Body of pancreas (tissue), 4 donors: ENCODE measurements at regions not wholly inside any gene's neighbourhood (a gene's known extent, or its start where the extent isn't known, plus 50 kb on each side); places are given as distances from the start of the nearest gene placed in this dataset.
"Not testable (repeated sequence)": the region's sequence is repeated elsewhere in the genome, so short reads cannot be mapped to it uniquely, and the experiment has no call there.

Source experiments
- ATAC-seq: fragments of 150-250 bp; one replicate; pipeline ENCODE4 v1.9.1; 2016
- DNase-seq, 4 donors: peaks; one replicate each; pipeline ENCODE4 v3.0.0-alpha.2; 2019
- H3K27ac ChIP-seq, 4 donors: fragments of 200-600 bp; sonication (generic); 1 replicate in 3 of 4; 2 replicates in 1 of 4; pipeline versions ENCODE4 v1.5.1 to v1.6.1; 2016 to 2019; ENCODE audit warnings: mild to moderate bottlenecking in 1 of 4, mixed read lengths in 1 of 4, moderate library complexity in 1 of 4
- H3K27me3 ChIP-seq, 2 donors: fragments of 200-600 bp; sonication (generic); one replicate each; pipeline ENCODE4 v1.6.0; 2016; ENCODE audit warnings: mild to moderate bottlenecking in 1 of 2
- H3K36me3 ChIP-seq, 2 donors: fragments of 200-600 bp; sonication (generic); replicated peaks in 1 of 2; 2 replicates each; pipeline ENCODE4 v1.5.1; 2016; ENCODE audit warnings: low read depth in 2 of 2; ENCODE audit not compliant: insufficient read depth in 1 of 2
- H3K4me1 ChIP-seq: fragments of 200-600 bp; sonication (generic); one replicate; pipeline ENCODE4 v1.6.0; 2016
- H3K4me3 ChIP-seq, 2 donors: fragments of 200-600 bp; sonication (generic); 1 replicate in 1 of 2; 2 replicates in 1 of 2; pipeline ENCODE4 v1.5.1; 2016 to 2019
- H3K9me3 ChIP-seq, 3 donors: fragments of 200-600 bp; sonication (generic); 1 replicate in 2 of 3; 2 replicates in 1 of 3; pipeline ENCODE4 v1.5.1; 2016
- CTCF ChIP-seq, 7 experiments: fragments of 450-650 bp in 4 of 7; fragments of 200-600 bp in 3 of 7; sonication (generic) in 3 of 7; IDR thresholded peaks; one replicate each; pipeline ENCODE4 v1.5.1; 2016 to 2019; ENCODE audit warnings: antibody characterized with exemption in 7 of 7
- POLR2A ChIP-seq, 3 donors: fragments of 450-650 bp; IDR thresholded peaks; one replicate each; pipeline ENCODE4 v1.6.1; 2016; ENCODE audit warnings: antibody characterized with exemption in 3 of 3, mild to moderate bottlenecking in 2 of 3
- WGBS, 2 donors: methylation state at CpG; one replicate each; pipeline ENCODE4 v1.1.5; 2017; 5-methylcytosine and 5-hydroxymethylcytosine counted together
- intact Hi-C: fragments of 100-400 bp; cut with DNase I; formaldehyde crosslinking; loops from one replicate; pipeline ENCODE4 v1.15.1; 2023

GRCh38 chr15:35179739-35180138 is 94.6 kb upstream of the NANOGP8 start:
- TF ChIP-seq CTCF (IDR thresholded peaks at IDR 0.05), result no peak
- TF ChIP-seq POLR2A (IDR thresholded peaks at IDR 0.05), result no peak
- ATAC-seq, result no peak
- Histone ChIP-seq H3K27me3 (no peaks in the 10 kb centered on the region), H3K4me1 (no peaks in the 10 kb centered on the region), H3K9me3 (no peaks in the 10 kb centered on the region), H3K36me3 (no peaks in the 10 kb centered on the region), H3K27ac (no peak overlapping the region), H3K4me3 (no peak overlapping the region)
- no peak for DNase-seq
- intact Hi-C loops, result no loop called here
- WGBS, 2 donors, result 88 to 94% methylated on average over 3 of the region's 3 CpGs

GRCh38 chr15:35178186-35178585 is 93.1 kb upstream of the NANOGP8 start:
- ATAC-seq, DNase-seq, H3K4me3 ChIP-seq, H3K27ac ChIP-seq, intact Hi-C loops, H3K4me1 ChIP-seq, H3K27me3 ChIP-seq, H3K36me3 ChIP-seq, H3K9me3 ChIP-seq: not testable (repeated sequence)
- WGBS, 2 donors, result 94 to 100% methylated on average over 1 of the region's 1 CpG

GRCh38 chr15:35174948-35175347 is 89.9 kb upstream of the NANOGP8 start:
- Histone ChIP-seq H3K4me3 (no peak overlapping the region), H3K36me3 (no peaks in the 10 kb centered on the region), H3K27me3 (no peaks in the 10 kb centered on the region), H3K9me3 (no peaks in the 10 kb centered on the region), H3K27ac (no peak overlapping the region), H3K4me1 (no peaks in the 10 kb centered on the region)
- 46 to 49% methylated on average over 3 of the region's 3 CpGs for WGBS, 2 donors
- TF ChIP-seq POLR2A (IDR thresholded peaks at IDR 0.05) (no peak), CTCF (IDR thresholded peaks at IDR 0.05) (no peak)
- intact Hi-C loops, result no loop called here
- DNase-seq, result no peak
- no peak for ATAC-seq

GRCh38 chr15:35173444-35174118 is 88.5 kb upstream of the NANOGP8 start:
- H3K36me3 ChIP-seq, result no peaks in the 10 kb centered on the region
- WGBS, 2 donors, result 67 to 68% methylated on average over 4 of the region's 4 CpGs
- intact Hi-C loops, result no loop called here
- no peaks in the 10 kb centered on the region for H3K27me3 ChIP-seq
- H3K9me3 ChIP-seq, result no peaks in the 10 kb centered on the region
- no peaks in the 10 kb centered on the region for H3K4me1 ChIP-seq
- DNase-seq (no peak), ATAC-seq (no peak)
- TF ChIP-seq CTCF (IDR thresholded peaks at IDR 0.05) (no peak), POLR2A (IDR thresholded peaks at IDR 0.05) (no peak)
- no peak overlapping the region for H3K27ac ChIP-seq
- H3K4me3 ChIP-seq, result no peak overlapping the region

GRCh38 chr15:35170207-35170606 is 85.1 kb upstream of the NANOGP8 start:
- TF ChIP-seq CTCF (IDR thresholded peaks at IDR 0.05) (no peak), POLR2A (IDR thresholded peaks at IDR 0.05) (no peak)
- ATAC-seq (no peak), DNase-seq (no peak)
- intact Hi-C loops, result no loop called here
- Histone ChIP-seq H3K27me3 (no peaks in the 10 kb centered on the region), H3K36me3 (no peaks in the 10 kb centered on the region), H3K4me3 (no peak overlapping the region), H3K9me3 (no peaks in the 10 kb centered on the region), H3K4me1 (no peaks in the 10 kb centered on the region), H3K27ac (no peak overlapping the region)
- 75 to 86% methylated on average over 3 of the region's 3 CpGs for WGBS, 2 donors
